SK-N-SH (cell line): ENCODE measurements at regions not wholly inside any gene's neighbourhood (a gene's known extent, or its start where the extent isn't known, plus 50 kb on each side); places are given as distances from the start of the nearest gene placed in this dataset.

Source experiments
- CTCF ChIA-PET: fragments of 300-600, 350-600 bp; formaldehyde crosslinking; extraction: SDS; loops from one replicate; lab custom pipeline; 2021; lab: Yijun Ruan, JAX
- POLR2A ChIA-PET: fragments of 350-600 bp; sonication (Branson Sonifier 250); formaldehyde crosslinking; extraction: SDS; loops from one replicate; lab custom pipeline; 2020; ENCODE audit warnings: antibody characterized with exemption, inconsistent platforms; lab: Yijun Ruan, JAX
- DNase-seq: peaks from one replicate; pipeline ENCODE4 v3.0.0; 2012
- H2AFZ ChIP-seq: fragments of 200-600 bp; sonication (generic); 2 replicates; pipeline ENCODE4 v1.8.1; 2016; ENCODE audit warnings: antibody characterized with exemption, mild to moderate bottlenecking, low read depth
- H3F3A ChIP-seq: fragments of 200-600 bp; sonication (generic); replicated peaks from 2 replicates; pipeline ENCODE3; 2016; ENCODE audit warnings: antibody characterized with exemption, mild to moderate bottlenecking; ENCODE audit not compliant: insufficient read depth
- H3K27ac ChIP-seq, 2 experiments: fragments of 200-500 bp in 1 of 2; fragments of 200-600 bp in 1 of 2; sonication (Bioruptor generic) in 1 of 2; sonication (generic), shearing (Covaris generic) in 1 of 2; 2 replicates each; pipeline versions ENCODE4 v1.5.1 to v1.6.1; 2014 to 2016; ENCODE audit warnings: low read depth in 2 of 2, inconsistent platforms in 1 of 2, low read length in 1 of 2, mild to moderate bottlenecking in 1 of 2, mixed read lengths in 1 of 2
- H3K27me3 ChIP-seq: fragments of 200-600 bp; sonication (generic), shearing (Covaris generic); 2 replicates; pipeline ENCODE4 v1.6.1; 2016; ENCODE audit warnings: mixed run types; ENCODE audit not compliant: insufficient read depth
- H3K36me3 ChIP-seq, 2 experiments: fragments of 200-500 bp in 1 of 2; fragments of 200-600 bp in 1 of 2; sonication (Bioruptor generic) in 1 of 2; sonication (generic) in 1 of 2; replicated peaks in 1 of 2; 2 replicates each; pipeline versions ENCODE3 to v1.5.1; 2014 to 2016; ENCODE audit warnings: low read length in 1 of 2, mild to moderate bottlenecking in 1 of 2; ENCODE audit not compliant: insufficient read depth in 2 of 2, control insufficient read depth in 1 of 2
- H3K4me1 ChIP-seq, 2 experiments: fragments of 200-500 bp in 1 of 2; fragments of 200-600 bp in 1 of 2; sonication (Bioruptor generic) in 1 of 2; sonication (generic), shearing (Covaris generic) in 1 of 2; 2 replicates each; pipeline versions ENCODE4 v1.5.1 to v1.6.1; 2014 to 2016; ENCODE audit warnings: low read depth in 1 of 2, low read length in 1 of 2, mixed run types in 1 of 2; ENCODE audit not compliant: insufficient read depth in 2 of 2, control insufficient read depth in 1 of 2
- H3K4me2 ChIP-seq: fragments of 200-600 bp; sonication (generic), shearing (Covaris generic); 2 replicates; pipeline ENCODE4 v1.6.1; 2017; ENCODE audit warnings: mixed run types
- H3K4me3 ChIP-seq, 2 experiments: fragments of 200-500 bp in 1 of 2; fragments of 200-600 bp in 1 of 2; sonication (Bioruptor generic) in 1 of 2; sonication (generic), shearing (Covaris generic) in 1 of 2; 2 replicates each; pipeline versions ENCODE4 v1.5.1 to v1.8.1; 2014 to 2016; ENCODE audit warnings: low read depth in 2 of 2, inconsistent platforms in 1 of 2, low read length in 1 of 2, mild to moderate bottlenecking in 1 of 2, mixed read lengths in 1 of 2, moderate library complexity in 1 of 2
- H3K79me2 ChIP-seq: fragments of 200-600 bp; sonication (generic); 2 replicates; pipeline ENCODE4 v1.8.1; 2017; ENCODE audit warnings: mild to moderate bottlenecking; ENCODE audit not compliant: insufficient read depth
- H3K9ac ChIP-seq: fragments of 200-600 bp; sonication (generic); 2 replicates; pipeline ENCODE4 v1.6.1; 2017; ENCODE audit warnings: mixed run types
- H3K9me2 ChIP-seq: fragments of 200-600 bp; sonication (generic); 2 replicates; pipeline ENCODE4 v1.6.1; 2017; ENCODE audit warnings: mixed run types
- H3K9me3 ChIP-seq: fragments of 200-600 bp; sonication (generic); 2 replicates; pipeline ENCODE4 v1.6.1; 2017; ENCODE audit warnings: mixed run types, mild to moderate bottlenecking, moderate library complexity
- H4K20me1 ChIP-seq: fragments of 200-600 bp; sonication (generic); 2 replicates; pipeline ENCODE4 v1.6.1; 2017; ENCODE audit warnings: mild to moderate bottlenecking, mixed run types; ENCODE audit not compliant: insufficient read depth
- ELF1 ChIP-seq: IDR thresholded peaks from 2 replicates; pipeline ENCODE4 v1.4.0; 2012
- EP300 ChIP-seq, 2 experiments: IDR thresholded peaks; 2 replicates each; pipeline versions ENCODE4 v1.4.0 to v1.6.1; 2012; ENCODE audit warnings: borderline replicate concordance in 1 of 2, low read depth in 1 of 2, low read length in 1 of 2
- FOSL2 ChIP-seq: IDR thresholded peaks from 2 replicates; pipeline ENCODE4 v1.4.0; 2012; ENCODE audit warnings: low read depth, mild to moderate bottlenecking, moderate library complexity, borderline replicate concordance
- GABPA ChIP-seq: IDR thresholded peaks from 2 replicates; pipeline ENCODE4 v1.4.0; 2012; ENCODE audit warnings: low read depth, mild to moderate bottlenecking
- JUND ChIP-seq: IDR thresholded peaks from 2 replicates; pipeline ENCODE4 v1.4.0; 2012
- MAX ChIP-seq: IDR thresholded peaks from 2 replicates; pipeline ENCODE4 v1.4.0; 2012; ENCODE audit warnings: low read depth
- MEF2A ChIP-seq: IDR thresholded peaks from 2 replicates; pipeline ENCODE4 v1.4.0; 2012; ENCODE audit warnings: low read depth, borderline replicate concordance
- NFIC ChIP-seq: IDR thresholded peaks from 2 replicates; pipeline ENCODE4 v1.4.0; 2012; ENCODE audit warnings: borderline replicate concordance
- NRF1 ChIP-seq: IDR thresholded peaks from 2 replicates; pipeline ENCODE4 v1.6.1; 2012; ENCODE audit warnings: low read depth, mild to moderate bottlenecking, low read length
- PBX3 ChIP-seq: IDR thresholded peaks from 2 replicates; pipeline ENCODE4; 2012
- POLR2AphosphoS5 ChIP-seq: IDR thresholded peaks from 2 replicates; pipeline ENCODE4 v1.6.1; 2012; ENCODE audit warnings: low read depth, low read length
- RCOR1 ChIP-seq: fragments of 150-350 bp; IDR thresholded peaks from 2 replicates; pipeline ENCODE4 v1.6.1; 2017; ENCODE audit warnings: antibody characterized with exemption, low read length
- SIN3A ChIP-seq: IDR thresholded peaks from 2 replicates; pipeline ENCODE4 v1.6.1; 2012; ENCODE audit warnings: low read depth, mild to moderate bottlenecking, low read length, moderate library complexity, borderline replicate concordance
- SMC3 ChIP-seq: IDR thresholded peaks from 2 replicates; pipeline ENCODE4 v1.6.1; 2012; ENCODE audit warnings: low read depth, low read length, improper control_type of control experiment
- TCF12 ChIP-seq: IDR thresholded peaks from 2 replicates; pipeline ENCODE4 v1.4.0; 2012
- TEAD4 ChIP-seq: IDR thresholded peaks from 2 replicates; pipeline ENCODE4 v1.4.0; 2012; ENCODE audit warnings: mild to moderate bottlenecking, borderline replicate concordance; ENCODE audit not compliant: insufficient read depth
- USF2 ChIP-seq: fragments of 150-350 bp; IDR thresholded peaks from 2 replicates; pipeline ENCODE4 v1.6.1; 2017; ENCODE audit warnings: antibody characterized with exemption, low read length, low read depth, borderline replicate concordance
- YY1 ChIP-seq: IDR thresholded peaks from 2 replicates; pipeline ENCODE4 v1.4.0; 2012; ENCODE audit warnings: low read depth, mild to moderate bottlenecking
- ZBTB33 ChIP-seq: IDR thresholded peaks from 2 replicates; pipeline ENCODE4 v1.4.0; 2012; ENCODE audit warnings: low read depth, borderline replicate concordance
- WGBS: methylation state at CpG from one replicate; pipeline ENCODE4 v1.1.6; 2017; ENCODE audit warnings: low lambda C conversion rate; 5-methylcytosine and 5-hydroxymethylcytosine counted together

- H3K36me3 ChIP-seq, result no peaks in the 10 kb centered on the region
- H4K20me1 ChIP-seq, result no peaks in the 10 kb centered on the region
- no peak overlapping the region for H2AFZ ChIP-seq
- TF ChIP-seq TEAD4 (no peak), RCOR1 (no peak), SIN3A (no peak), EP300 (IDR thresholded peaks at IDR 0.05; ENCODE audit: borderline replicate concordance in 1 of 2, low read depth in 1 of 2, low read length in 1 of 2) (no peak), POLR2AphosphoS5 (no peak), USF2 (no peak), GABPA (no peak)
- H3K9ac ChIP-seq, result no peak overlapping the region
- H3K9me2 ChIP-seq, result no peaks in the 10 kb centered on the region
- 97% methylated on average over 2 of the region's 2 CpGs for WGBS
- H3K27ac ChIP-seq, result peak overlapping the region in 1 of 2 experiments; percentile 79; a peak in 1 of 4 replicates
- peaks cover 27% of the 10 kb centered on the region for H3F3A ChIP-seq
- no peak for DNase-seq
- ChIA-PET POLR2A (no interaction called here), CTCF (interaction anchor here (0.6 kb wide), 1 partner anchor 12 kb away, joined by 3 read pairs; no protein-coding TSS in a partner anchor)
- no peaks in the 10 kb centered on the region for H3K27me3 ChIP-seq
- H3K4me3 ChIP-seq, result no peak overlapping the region
- no peaks in the 10 kb centered on the region for H3K9me3 ChIP-seq
- peaks cover 0 to 8% of the 10 kb centered on the region in 2 experiments; a peak in 3 of 4 replicates for H3K4me1 ChIP-seq
- H3K79me2 ChIP-seq, result no peaks in the 10 kb centered on the region
- no peak overlapping the region for H3K4me2 ChIP-seq
Observed at GRCh38 chr3:104951426-104951825, 415.3 kb upstream of the ALCAM start.

- H2AFZ ChIP-seq, result no peak overlapping the region
- no peaks in the 10 kb centered on the region for H3K27me3 ChIP-seq
Observed at GRCh38 chr3:104952146-104952972, 414.4 kb upstream of the ALCAM start.

More at GRCh38 chr3:104952146-104952972, 414.4 kb upstream of the ALCAM start:
- Histone ChIP-seq H3F3A (peaks cover 27% of the 10 kb centered on the region), H4K20me1 (no peaks in the 10 kb centered on the region), H3K4me3 (no peak overlapping the region), H3K4me2 (peak overlapping the region; percentile 24; the same call in 1 of the 2 replicates), H3K9me2 (no peaks in the 10 kb centered on the region), H3K79me2 (no peaks in the 10 kb centered on the region), H3K9me3 (no peaks in the 10 kb centered on the region), H3K27ac (peak overlapping the region; percentile 34 to 79; a peak in 3 of 4 replicates), H3K36me3 (no peaks in the 10 kb centered on the region), H3K4me1 (peaks cover 0 to 8% of the 10 kb centered on the region in 2 experiments; a peak in 3 of 4 replicates), H3K9ac (no peak overlapping the region)
- ChIA-PET POLR2A (no interaction called here), CTCF (no interaction called here)
- DNase-seq, result no peak
- WGBS, result 15% methylated on average over 2 of the region's 2 CpGs
- TF ChIP-seq NFIC (peak; percentile 34; the same call in 1 of the 2 replicates), JUND (peak; percentile 62; the same call in 1 of the 2 replicates), TCF12 (peak; percentile 75), YY1 (no peak; the same call in 1 of the 2 replicates), MAX (0 out of 2 replicates have a peak, but pooled peaks have one; percentile 18), MEF2A (peak; percentile 80), SMC3 (no peak), FOSL2 (peak; percentile 25; the same call in 1 of the 2 replicates), ELF1 (0 out of 2 replicates have a peak, but pooled peaks have one; percentile 24), NRF1 (no peak), EP300 (IDR thresholded peaks at IDR 0.05; ENCODE audit: borderline replicate concordance in 1 of 2, low read depth in 1 of 2, low read length in 1 of 2) (peak in 1 of 2 experiments; percentile 64; a peak in 2 of 4 replicates), TEAD4 (peak; percentile 69; the same call in 1 of the 2 replicates), ZBTB33 (no peak), PBX3 (peak; percentile 73)
